Neural progenitor cell (in vitro differentiated cells): ENCODE measurements at regions not wholly inside any gene's neighbourhood (a gene's known extent, or its start where the extent isn't known, plus 50 kb on each side); places are given as distances from the start of the nearest gene placed in this dataset.
"Not testable (repeated sequence)": the region's sequence is repeated elsewhere in the genome, so short reads cannot be mapped to it uniquely, and the experiment has no call there.

Experiments
- DNase-seq: peaks from one replicate; pipeline ENCODE4 v3.0.0-alpha.2; 2016; ENCODE audit warnings: low spot score
- H2AFZ ChIP-seq: fragments of 200-600 bp; sonication (generic); replicated peaks from 2 replicates; pipeline ENCODE4 v1.6.1; 2016; ENCODE audit warnings: antibody characterized with exemption
- H3F3A ChIP-seq: fragments of 200-600 bp; sonication (generic); 2 replicates; pipeline ENCODE4 v1.6.1; 2016; ENCODE audit warnings: antibody characterized with exemption, low read depth
- H3K27ac ChIP-seq: fragments of 200-600 bp; sonication (generic); 2 replicates; pipeline ENCODE4 v1.5.1; 2016; ENCODE audit warnings: mild to moderate bottlenecking
- H3K27me3 ChIP-seq: fragments of 200-600 bp; sonication (generic); 2 replicates; pipeline ENCODE4 v1.6.1; 2016; ENCODE audit warnings: mild to moderate bottlenecking, moderate library complexity
- H3K36me3 ChIP-seq: fragments of 200-600 bp; sonication (generic); 2 replicates; pipeline ENCODE4 v1.5.1; 2016
- H3K4me1 ChIP-seq: fragments of 200-600 bp; sonication (generic); 2 replicates; pipeline ENCODE4 v1.6.1; 2016; ENCODE audit warnings: mixed run types
- H3K4me2 ChIP-seq: fragments of 200-600 bp; sonication (generic); 2 replicates; pipeline ENCODE4 v1.6.1; 2016
- H3K4me3 ChIP-seq: fragments of 200-600 bp; sonication (generic); 2 replicates; pipeline ENCODE4 v1.5.1; 2016
- H3K79me2 ChIP-seq: fragments of 200-600 bp; sonication (generic); 2 replicates; pipeline ENCODE4 v1.6.1; 2016; ENCODE audit warnings: low read depth
- H3K9ac ChIP-seq: fragments of 200-600 bp; sonication (generic); 2 replicates; pipeline ENCODE4 v1.6.1; 2016
- H3K9me3 ChIP-seq: fragments of 200-600 bp; sonication (generic); 2 replicates; pipeline ENCODE4 v1.5.1; 2016; ENCODE audit warnings: low read depth
- H4K20me1 ChIP-seq: fragments of 200-600 bp; sonication (generic); 2 replicates; pipeline ENCODE4 v1.6.1; 2016; ENCODE audit warnings: low read depth
- H3K27ac Mint-ChIP-seq: 3 replicates; pipeline ENCODE4 v1.8.0; 2021; ENCODE audit warnings: mixed read lengths
- H3K27me3 Mint-ChIP-seq: 2 replicates; pipeline ENCODE4 v1.8.0; 2022; ENCODE audit warnings: low read depth, mild to moderate bottlenecking, inconsistent platforms, moderate library complexity, mixed read lengths; ENCODE audit not compliant: insufficient read depth
- H3K36me3 Mint-ChIP-seq: 3 replicates; pipeline ENCODE4 v1.8.0; 2021; ENCODE audit warnings: mixed read lengths
- H3K4me1 Mint-ChIP-seq: 3 replicates; pipeline ENCODE4 v1.8.0; 2021; ENCODE audit warnings: mixed read lengths
- H3K4me3 Mint-ChIP-seq: 3 replicates; pipeline ENCODE4 v1.8.0; 2021; ENCODE audit warnings: mild to moderate bottlenecking, moderate library complexity, mixed read lengths
- H3K9me3 Mint-ChIP-seq: 3 replicates; pipeline ENCODE4 v1.8.0; 2020; ENCODE audit warnings: mixed read lengths
- EZH2 ChIP-seq: fragments of 200-600 bp; sonication (generic); IDR thresholded peaks from 2 replicates; pipeline ENCODE4 v1.6.1; 2017; ENCODE audit warnings: antibody characterized with exemption, mild to moderate bottlenecking, moderate library complexity
- EZH2phosphoT487 ChIP-seq: fragments of 200-600 bp; sonication (generic); IDR thresholded peaks from 2 replicates; pipeline ENCODE4 v1.6.1; 2017; ENCODE audit warnings: antibody characterized with exemption
- TF ChIP-seq, protein P1 (sequence below): fragments of 200-600 bp; sonication (generic); IDR thresholded peaks from 2 replicates; pipeline ENCODE4 v1.5.1; 2017; ENCODE audit warnings: antibody characterized with exemption, mild to moderate bottlenecking

DNA sequence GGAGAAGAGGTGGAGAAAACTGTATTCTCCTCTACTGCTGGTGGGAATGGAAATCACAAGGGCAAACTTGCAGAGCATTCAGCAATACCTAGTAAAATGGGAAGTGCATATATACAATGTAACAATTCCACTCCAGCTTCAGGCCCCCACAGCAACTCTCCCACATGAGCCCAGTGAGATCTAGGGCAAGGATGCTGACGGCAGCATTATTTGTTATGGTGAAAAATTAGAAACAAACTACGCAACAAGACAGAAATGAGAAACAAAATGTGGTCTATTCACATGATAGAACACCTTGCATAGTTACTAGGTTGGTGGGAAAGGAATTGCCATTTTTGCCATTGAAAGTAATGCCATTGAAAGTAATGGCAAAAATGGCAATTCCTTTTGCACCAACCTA, 98.9 kb upstream of the SRSF6 start:
- no peaks in the 10 kb centered on the region for H3K27me3 ChIP-seq
- no peaks in the 10 kb centered on the region for H3F3A ChIP-seq
- no peak overlapping the region for H3K4me3 ChIP-seq
- H3K4me1 ChIP-seq = no peaks in the 10 kb centered on the region
- no peaks in the 10 kb centered on the region for H4K20me1 ChIP-seq
- no peak overlapping the region for H2AFZ ChIP-seq
- peaks cover 5% of the 10 kb centered on the region for H3K27me3 Mint-ChIP-seq
- H3K9me3 ChIP-seq = no peaks in the 10 kb centered on the region
- no peak overlapping the region for H3K9ac ChIP-seq
- TF ChIP-seq, protein P1, sequence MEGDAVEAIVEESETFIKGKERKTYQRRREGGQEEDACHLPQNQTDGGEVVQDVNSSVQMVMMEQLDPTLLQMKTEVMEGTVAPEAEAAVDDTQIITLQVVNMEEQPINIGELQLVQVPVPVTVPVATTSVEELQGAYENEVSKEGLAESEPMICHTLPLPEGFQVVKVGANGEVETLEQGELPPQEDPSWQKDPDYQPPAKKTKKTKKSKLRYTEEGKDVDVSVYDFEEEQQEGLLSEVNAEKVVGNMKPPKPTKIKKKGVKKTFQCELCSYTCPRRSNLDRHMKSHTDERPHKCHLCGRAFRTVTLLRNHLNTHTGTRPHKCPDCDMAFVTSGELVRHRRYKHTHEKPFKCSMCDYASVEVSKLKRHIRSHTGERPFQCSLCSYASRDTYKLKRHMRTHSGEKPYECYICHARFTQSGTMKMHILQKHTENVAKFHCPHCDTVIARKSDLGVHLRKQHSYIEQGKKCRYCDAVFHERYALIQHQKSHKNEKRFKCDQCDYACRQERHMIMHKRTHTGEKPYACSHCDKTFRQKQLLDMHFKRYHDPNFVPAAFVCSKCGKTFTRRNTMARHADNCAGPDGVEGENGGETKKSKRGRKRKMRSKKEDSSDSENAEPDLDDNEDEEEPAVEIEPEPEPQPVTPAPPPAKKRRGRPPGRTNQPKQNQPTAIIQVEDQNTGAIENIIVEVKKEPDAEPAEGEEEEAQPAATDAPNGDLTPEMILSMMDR = no peak
- TF ChIP-seq EZH2 (no peak), EZH2phosphoT487 (no peak)
- no peak for DNase-seq
- no peak overlapping the region for H3K4me3 Mint-ChIP-seq
- no peaks in the 10 kb centered on the region for H3K79me2 ChIP-seq
- no peak overlapping the region for H3K4me2 ChIP-seq
- no peaks in the 10 kb centered on the region for H3K9me3 Mint-ChIP-seq
- no peaks in the 10 kb centered on the region for H3K36me3 ChIP-seq
- no peak overlapping the region for H3K27ac ChIP-seq
- H3K4me1 Mint-ChIP-seq = peaks cover 2% of the 10 kb centered on the region
- no peak overlapping the region for H3K27ac Mint-ChIP-seq
- H3K36me3 Mint-ChIP-seq = no peaks in the 10 kb centered on the region

DNA sequence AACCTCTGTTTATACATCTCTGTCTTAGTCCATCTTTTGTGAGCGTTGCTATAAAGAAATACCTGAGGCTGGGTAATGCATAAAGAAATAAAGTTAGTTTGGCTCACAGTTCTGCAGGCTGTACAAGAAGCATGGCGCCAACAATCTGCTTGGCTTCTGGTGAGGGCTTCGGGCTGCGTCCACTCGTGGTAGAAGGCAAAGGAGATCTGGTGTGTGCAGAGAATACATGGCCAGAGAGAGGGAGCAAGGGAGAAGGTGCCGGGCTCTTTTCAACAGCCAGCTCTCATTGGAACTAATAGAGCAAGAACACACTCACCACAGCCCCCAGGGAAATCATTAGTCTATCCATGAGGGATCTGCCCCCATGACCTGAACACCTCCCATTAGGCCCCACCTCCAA, 100.3 kb upstream of the SRSF6 start:
- H3K36me3 Mint-ChIP-seq = no peaks in the 10 kb centered on the region
- no peaks in the 10 kb centered on the region for H3F3A ChIP-seq
- no peak overlapping the region for H3K4me2 ChIP-seq
- H2AFZ ChIP-seq = no peak overlapping the region
- TF ChIP-seq, protein P1 = no peak
- TF ChIP-seq EZH2phosphoT487 = no peak
- no peak for TF ChIP-seq EZH2
- H4K20me1 ChIP-seq = no peaks in the 10 kb centered on the region
- H3K4me3 Mint-ChIP-seq = no peak overlapping the region
- no peaks in the 10 kb centered on the region for H3K27me3 ChIP-seq
- no peak overlapping the region for H3K9ac ChIP-seq
- H3K36me3 ChIP-seq = no peaks in the 10 kb centered on the region
- peaks cover 2% of the 10 kb centered on the region for H3K4me1 Mint-ChIP-seq
- no peak overlapping the region for H3K27ac Mint-ChIP-seq
- no peak overlapping the region for H3K4me3 ChIP-seq
- H3K27ac ChIP-seq = no peak overlapping the region
- H3K79me2 ChIP-seq = no peaks in the 10 kb centered on the region
- peaks cover 2% of the 10 kb centered on the region for H3K9me3 Mint-ChIP-seq
- no peaks in the 10 kb centered on the region for H3K4me1 ChIP-seq
- DNase-seq = no peak
- H3K27me3 Mint-ChIP-seq = no peaks in the 10 kb centered on the region
- no peaks in the 10 kb centered on the region for H3K9me3 ChIP-seq

DNA sequence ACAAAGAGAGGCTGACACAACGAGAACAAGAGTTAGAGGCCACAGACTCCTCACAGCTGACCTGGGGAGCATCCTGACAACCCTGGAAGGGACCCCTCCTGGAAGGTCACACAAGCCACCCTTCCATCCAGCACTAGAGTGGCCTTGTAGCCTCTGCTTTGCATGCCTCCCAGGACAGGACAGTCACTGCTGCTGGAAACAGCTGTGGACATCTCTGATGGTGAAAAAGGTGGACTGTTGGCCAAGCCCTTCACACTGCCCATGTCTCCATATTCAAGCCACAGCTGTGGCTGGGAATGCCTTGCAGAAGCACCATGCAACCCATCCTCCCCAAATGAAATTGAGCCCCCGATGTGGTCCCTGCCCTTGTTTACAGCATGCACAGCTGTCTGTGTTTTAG, 102.1 kb upstream of the SRSF6 start:
- DNase-seq = no peak
- Histone ChIP-seq H3K9me3 (no peaks in the 10 kb centered on the region), H4K20me1 (no peaks in the 10 kb centered on the region), H3K4me3 (no peak overlapping the region), H3K9ac (no peak overlapping the region), H3K27me3 (no peaks in the 10 kb centered on the region), H3K36me3 (no peaks in the 10 kb centered on the region), H3K79me2 (no peaks in the 10 kb centered on the region), H3K4me1 (no peaks in the 10 kb centered on the region), H3K4me2 (no peak overlapping the region), H2AFZ (no peak overlapping the region), H3F3A (no peaks in the 10 kb centered on the region), H3K27ac (no peak overlapping the region)
- H3K36me3 Mint-ChIP-seq = no peaks in the 10 kb centered on the region
- no peak overlapping the region for H3K27ac Mint-ChIP-seq
- peaks cover 2% of the 10 kb centered on the region for H3K4me1 Mint-ChIP-seq
- H3K27me3 Mint-ChIP-seq = no peaks in the 10 kb centered on the region
- TF ChIP-seq, protein P1 = no peak
- TF ChIP-seq EZH2 (no peak), EZH2phosphoT487 (no peak)
- H3K4me3 Mint-ChIP-seq = no peak overlapping the region
- H3K9me3 Mint-ChIP-seq = peaks cover 2% of the 10 kb centered on the region

DNA sequence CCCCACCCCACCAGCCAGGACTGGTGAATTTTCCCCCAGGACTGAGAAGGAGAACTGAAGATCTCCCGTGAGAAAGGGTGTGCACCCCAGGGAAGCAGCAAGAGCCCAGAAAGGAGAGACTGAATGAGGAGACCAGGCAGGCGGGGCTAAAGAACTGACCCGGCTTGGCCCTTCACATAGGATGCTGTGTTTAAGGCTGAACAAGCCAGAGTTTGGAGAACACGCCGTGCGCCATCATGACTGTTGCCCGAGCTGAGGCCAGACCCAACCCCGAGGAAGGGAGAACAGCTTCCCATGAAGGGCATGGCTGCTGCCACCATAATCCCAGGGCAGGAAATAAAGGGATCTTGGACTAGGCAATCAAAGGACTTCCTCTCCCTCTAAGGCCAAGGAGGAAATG, 104.7 kb upstream of the SRSF6 start:
- no peak overlapping the region for H3K27ac ChIP-seq
- peaks cover 4% of the 10 kb centered on the region for H3K9me3 Mint-ChIP-seq
- H3K4me3 ChIP-seq = no peak overlapping the region
- no peaks in the 10 kb centered on the region for H3K4me1 ChIP-seq
- no peaks in the 10 kb centered on the region for H3K27me3 ChIP-seq
- no peak overlapping the region for H3K9ac ChIP-seq
- H3F3A ChIP-seq = no peaks in the 10 kb centered on the region
- no peaks in the 10 kb centered on the region for H3K36me3 ChIP-seq
- H3K27me3 Mint-ChIP-seq = no peaks in the 10 kb centered on the region
- no peak overlapping the region for H3K4me3 Mint-ChIP-seq
- TF ChIP-seq, protein P1 = no peak
- no peak for TF ChIP-seq EZH2phosphoT487
- TF ChIP-seq EZH2 = no peak
- H4K20me1 ChIP-seq = no peaks in the 10 kb centered on the region
- H3K9me3 ChIP-seq = no peaks in the 10 kb centered on the region
- no peaks in the 10 kb centered on the region for H3K4me1 Mint-ChIP-seq
- H3K79me2 ChIP-seq = no peaks in the 10 kb centered on the region
- H3K4me2 ChIP-seq = no peak overlapping the region
- H3K36me3 Mint-ChIP-seq = no peaks in the 10 kb centered on the region
- H2AFZ ChIP-seq = no peak overlapping the region
- no peak overlapping the region for H3K27ac Mint-ChIP-seq
- DNase-seq = no peak

DNA sequence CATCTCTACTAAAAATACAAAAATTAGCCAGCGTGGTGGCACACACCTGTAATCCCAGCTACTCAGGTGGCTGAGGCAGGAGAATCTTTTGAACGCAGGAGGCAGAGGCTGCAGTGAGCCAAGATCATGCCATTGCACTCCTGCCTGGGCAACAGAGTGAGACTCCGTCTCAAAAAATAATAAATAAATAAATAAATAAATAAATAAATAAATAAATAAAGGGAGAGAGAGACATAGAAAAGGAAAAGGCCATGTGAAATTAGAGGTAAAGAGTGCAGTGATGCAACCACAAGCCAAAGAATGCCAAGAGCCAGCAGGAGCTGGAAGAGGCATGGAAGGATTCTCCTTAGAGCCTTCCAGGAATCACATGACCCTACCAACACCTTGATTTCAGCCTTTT, 107.0 kb upstream of the SRSF6 start:
- H3F3A ChIP-seq, H3K9ac ChIP-seq, H3K27ac ChIP-seq, H3K27ac Mint-ChIP-seq, H4K20me1 ChIP-seq, H3K4me1 Mint-ChIP-seq, H3K4me3 ChIP-seq, H3K4me2 ChIP-seq, H3K4me3 Mint-ChIP-seq, H3K79me2 ChIP-seq, H3K36me3 Mint-ChIP-seq, H3K9me3 ChIP-seq, H3K27me3 ChIP-seq, DNase-seq, H2AFZ ChIP-seq, H3K36me3 ChIP-seq, H3K4me1 ChIP-seq, H3K27me3 Mint-ChIP-seq: not testable (repeated sequence)
- H3K9me3 Mint-ChIP-seq = peaks cover 10% of the 10 kb centered on the region
